Astrocyte of the spinal cord (primary cell): ENCODE measurements at regions not wholly inside any gene's neighbourhood (a gene's known extent, or its start where the extent isn't known, plus 50 kb on each side); places are given as distances from the start of the nearest gene placed in this dataset.

Experiments
- DNase-seq: peaks from one replicate; pipeline ENCODE4 v3.0.0; 2011; ENCODE audit warnings: low read depth, low spot score
- H3K4me3 ChIP-seq: 2 replicates; pipeline ENCODE4 v1.5.1; 2011; ENCODE audit warnings: low read depth, mild to moderate bottlenecking, low read length, moderate library complexity
- in situ Hi-C: cut with HindIII; loops from 2 replicates; pipeline ENCODE4 v1.10.0; 2017; ENCODE audit warnings: low sequenced_read_pairs
- TF ChIP-seq, protein P1 (sequence below): IDR thresholded peaks from 2 replicates; pipeline ENCODE4 v1.5.1; 2012; ENCODE audit warnings: low read depth, mild to moderate bottlenecking, low read length, inconsistent platforms

DNA sequence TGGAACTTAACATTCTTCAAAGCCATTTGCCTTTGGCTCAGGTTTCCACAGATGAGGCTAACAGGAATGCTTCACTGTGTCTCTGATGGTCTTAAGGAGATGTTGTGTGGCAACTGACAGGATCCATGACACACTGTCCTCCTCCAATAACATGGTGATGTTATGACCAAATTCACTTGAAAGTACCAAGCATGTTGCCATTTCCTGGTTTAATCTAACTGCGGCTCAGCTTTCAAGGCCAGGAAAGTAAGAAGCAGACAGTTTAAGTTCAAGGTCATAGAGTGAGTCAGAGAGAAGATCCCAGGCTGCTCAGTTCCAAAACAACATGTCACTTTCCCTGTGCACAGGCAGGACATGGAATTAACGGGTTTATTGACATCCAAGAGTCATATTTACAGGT is 513.6 kb downstream of the STK39 start:
- peak; percentile 22 for DNase-seq
- no peak overlapping the region for H3K4me3 ChIP-seq
- in situ Hi-C loops = no loop called here
- TF ChIP-seq, protein P1, sequence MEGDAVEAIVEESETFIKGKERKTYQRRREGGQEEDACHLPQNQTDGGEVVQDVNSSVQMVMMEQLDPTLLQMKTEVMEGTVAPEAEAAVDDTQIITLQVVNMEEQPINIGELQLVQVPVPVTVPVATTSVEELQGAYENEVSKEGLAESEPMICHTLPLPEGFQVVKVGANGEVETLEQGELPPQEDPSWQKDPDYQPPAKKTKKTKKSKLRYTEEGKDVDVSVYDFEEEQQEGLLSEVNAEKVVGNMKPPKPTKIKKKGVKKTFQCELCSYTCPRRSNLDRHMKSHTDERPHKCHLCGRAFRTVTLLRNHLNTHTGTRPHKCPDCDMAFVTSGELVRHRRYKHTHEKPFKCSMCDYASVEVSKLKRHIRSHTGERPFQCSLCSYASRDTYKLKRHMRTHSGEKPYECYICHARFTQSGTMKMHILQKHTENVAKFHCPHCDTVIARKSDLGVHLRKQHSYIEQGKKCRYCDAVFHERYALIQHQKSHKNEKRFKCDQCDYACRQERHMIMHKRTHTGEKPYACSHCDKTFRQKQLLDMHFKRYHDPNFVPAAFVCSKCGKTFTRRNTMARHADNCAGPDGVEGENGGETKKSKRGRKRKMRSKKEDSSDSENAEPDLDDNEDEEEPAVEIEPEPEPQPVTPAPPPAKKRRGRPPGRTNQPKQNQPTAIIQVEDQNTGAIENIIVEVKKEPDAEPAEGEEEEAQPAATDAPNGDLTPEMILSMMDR = no peak

- H3K4me3 ChIP-seq = no peak overlapping the region
- TF ChIP-seq, protein P1 = no peak
- in situ Hi-C loops = no loop called here
- no peak for DNase-seq
These were observed 515.1 kb downstream of the STK39 start for GRCh38 chr2:167732326-167732725.

GRCh38 chr2:167729911-167730310 is 517.5 kb downstream of the STK39 start:
- TF ChIP-seq, protein P1 = no peak
- in situ Hi-C loops = no loop called here

DNA sequence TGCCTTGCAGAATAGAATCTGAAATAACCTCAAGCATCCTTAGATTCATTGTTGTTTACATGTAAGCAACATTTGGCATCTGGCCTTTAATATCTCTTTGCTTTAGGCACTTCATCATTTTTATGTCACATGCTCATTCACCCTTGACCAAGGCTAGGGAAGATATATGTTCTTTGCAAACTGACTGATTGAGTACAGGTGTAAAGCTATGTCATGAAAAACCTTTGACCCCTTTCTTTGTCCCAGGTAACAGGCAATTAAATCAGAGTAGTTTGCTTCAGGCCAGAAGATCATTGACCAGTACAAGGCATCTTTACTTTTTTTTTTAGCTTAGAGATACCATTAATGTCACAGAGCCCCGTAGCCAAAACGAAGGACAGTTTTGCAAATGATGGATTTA is 520.6 kb downstream of the STK39 start:
- in situ Hi-C loops = no loop called here
- TF ChIP-seq, protein P1 = no peak
- no peak overlapping the region for H3K4me3 ChIP-seq
- no peak for DNase-seq

More at GRCh38 chr2:167729911-167730310, 517.5 kb downstream of the STK39 start:
- no peak for DNase-seq
- H3K4me3 ChIP-seq = no peak overlapping the region

GRCh38 chr2:167721593-167721992 is 525.8 kb downstream of the STK39 start:
- no peak overlapping the region for H3K4me3 ChIP-seq
- in situ Hi-C loops = no loop called here
- TF ChIP-seq, protein P1 = no peak
- DNase-seq = no peak

DNA sequence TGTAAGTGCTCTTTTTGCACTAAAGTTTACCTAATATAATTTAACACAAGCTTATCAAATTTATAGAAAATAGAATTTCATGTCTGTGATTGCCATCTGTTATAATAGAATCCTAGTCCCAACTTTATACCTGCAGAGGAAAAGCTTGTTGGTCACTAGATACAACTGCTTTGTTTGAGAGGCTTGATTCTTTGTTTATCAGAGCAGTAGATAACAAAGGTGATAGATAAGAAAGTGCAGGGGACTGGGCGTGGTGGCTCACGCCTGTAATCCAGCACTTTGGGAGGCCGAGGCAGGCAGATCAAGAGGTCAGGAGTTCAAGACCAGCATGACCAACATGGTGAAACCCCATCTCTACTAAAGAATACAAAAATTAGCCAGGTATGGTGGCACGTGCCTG is 528.0 kb downstream of the STK39 start:
- in situ Hi-C loops = no loop called here
- DNase-seq = no peak
- TF ChIP-seq, protein P1 = no peak
- no peak overlapping the region for H3K4me3 ChIP-seq

DNA sequence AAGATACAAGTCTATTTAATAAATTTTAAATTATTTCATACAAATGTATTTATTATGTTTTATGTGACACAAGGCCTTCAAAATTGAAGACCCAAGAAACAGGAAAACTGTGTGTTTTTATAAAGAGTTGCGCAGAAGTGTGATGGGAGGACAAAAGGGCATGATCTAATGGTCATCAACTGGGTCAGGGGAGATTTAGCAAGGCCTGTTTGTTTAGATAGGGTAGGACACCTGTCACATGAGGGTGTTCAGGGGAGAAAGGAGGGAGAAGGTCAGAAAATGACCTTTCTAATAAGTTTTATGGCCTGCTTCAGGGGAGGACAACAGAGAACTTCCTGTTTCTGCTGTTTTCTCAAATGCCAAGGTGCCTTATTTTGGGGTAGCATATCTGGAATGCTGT is 528.8 kb downstream of the STK39 start:
- TF ChIP-seq, protein P1 = no peak
- in situ Hi-C loops = no loop called here
- H3K4me3 ChIP-seq = no peak overlapping the region
- no peak for DNase-seq
